NCI-H446 treated with DMSO at 0.1 percent for 48 hours (cell line): ENCODE measurements at regions not wholly inside any gene's neighbourhood (a gene's known extent, or its start where the extent isn't known, plus 50 kb on each side); places are given as distances from the start of the nearest gene placed in this dataset.

Source experiments
- DNase-seq: peaks from one replicate; lab custom pipeline; 2025; lab: John Stamatoyannopoulos, UW

- no peak for DNase-seq
Observed at GRCh38 chr14:99347561-99347960, 75.6 kb upstream of the BCL11B start.

- no peak for DNase-seq
Observed at GRCh38 chr14:99346470-99347080, 74.6 kb upstream of the BCL11B start.

- no peak for DNase-seq
Observed at GRCh38 chr14:99345472-99345871, 73.5 kb upstream of the BCL11B start.

GRCh38 chr14:99344051-99344758, 72.2 kb upstream of the BCL11B start:
- DNase-seq: no peak

GRCh38 chr14:99342906-99343305, 70.9 kb upstream of the BCL11B start:
- DNase-seq: no peak

- no peak for DNase-seq
Observed at GRCh38 chr14:99342204-99342603, 70.2 kb upstream of the BCL11B start.

GRCh38 chr14:99339551-99339950, 67.6 kb upstream of the BCL11B start:
- DNase-seq: no peak

GRCh38 chr14:99338313-99338712, 66.3 kb upstream of the BCL11B start:
- DNase-seq: no peak

- peak; percentile 56 for DNase-seq
Observed at GRCh38 chr14:99333841-99334635, 62.0 kb upstream of the BCL11B start.

- DNase-seq: no peak
Observed at GRCh38 chr14:99333214-99333613, 61.2 kb upstream of the BCL11B start.

GRCh38 chr14:99331811-99332210, 59.8 kb upstream of the BCL11B start:
- DNase-seq: no peak

- DNase-seq: no peak
Observed at GRCh38 chr14:99330316-99331240, 58.6 kb upstream of the BCL11B start.

GRCh38 chr14:99329711-99330315, 57.8 kb upstream of the BCL11B start:
- DNase-seq: no peak

- DNase-seq: peak; percentile 63
Observed at GRCh38 chr14:99327458-99328250, 55.7 kb upstream of the BCL11B start.

- DNase-seq: no peak
Observed at GRCh38 chr14:99327050-99327449, 55.1 kb upstream of the BCL11B start.

GRCh38 chr14:99326041-99326710, 54.2 kb upstream of the BCL11B start:
- DNase-seq: no peak

GRCh38 chr14:99325591-99325990, 53.6 kb upstream of the BCL11B start:
- no peak for DNase-seq

- no peak for DNase-seq
Observed at GRCh38 chr14:99325016-99325415, 53.0 kb upstream of the BCL11B start.

- no peak for DNase-seq
Observed at GRCh38 chr14:99324291-99324690, 52.3 kb upstream of the BCL11B start.

GRCh38 chr14:99323603-99324185, 51.7 kb upstream of the BCL11B start:
- DNase-seq: no peak
